Peyer's patch (tissue), 4 donors: ENCODE measurements at regions not wholly inside any gene's neighbourhood (a gene's known extent, or its start where the extent isn't known, plus 50 kb on each side); places are given as distances from the start of the nearest gene placed in this dataset.

Experiments
- DNase-seq, 3 donors: peaks; one replicate each; pipeline ENCODE4 v3.0.0-alpha.2; 2017 to 2019
- H3K27ac ChIP-seq, 4 donors: fragments of 200-600 bp; sonication (generic); one replicate each; pipeline ENCODE4 v1.5.1; 2016 to 2019
- H3K27me3 ChIP-seq, 2 donors: fragments of 200-600 bp; sonication (generic); one replicate each; pipeline ENCODE4 v1.5.1; 2019
- H3K36me3 ChIP-seq, 3 donors: fragments of 200-600 bp; sonication (generic); one replicate each; pipeline ENCODE4 v1.5.1; 2016 to 2019
- H3K4me1 ChIP-seq, 4 donors: fragments of 200-600 bp; sonication (generic); one replicate each; pipeline ENCODE4 v1.5.1; 2016 to 2019
- H3K4me3 ChIP-seq, 4 donors: fragments of 200-600 bp; sonication (generic); 1 replicate in 3 of 4; 2 replicates in 1 of 4; pipeline ENCODE4 v1.5.1; 2016 to 2019; ENCODE audit warnings: mild to moderate bottlenecking in 1 of 4
- H3K9me3 ChIP-seq, 4 donors: fragments of 200-600 bp; sonication (generic); one replicate each; pipeline ENCODE4 v1.5.1; 2016 to 2019; ENCODE audit warnings: mild to moderate bottlenecking in 1 of 4
- POLR2A ChIP-seq, 2 donors: fragments of 450-650 bp; IDR thresholded peaks; one replicate each; pipeline ENCODE4 v1.5.1; 2017; ENCODE audit warnings: antibody characterized with exemption in 2 of 2, mild to moderate bottlenecking in 2 of 2, moderate library complexity in 2 of 2
- TF ChIP-seq, protein P1 (sequence below), 6 experiments: fragments of 450-650 bp in 4 of 6; fragments of 200-600 bp in 2 of 6; sonication (generic) in 1 of 6; IDR thresholded peaks; one replicate each; pipeline ENCODE4 v1.5.1; 2017 to 2019; ENCODE audit warnings: antibody characterized with exemption in 6 of 6, mild to moderate bottlenecking in 3 of 6, moderate library complexity in 1 of 6

DNA sequence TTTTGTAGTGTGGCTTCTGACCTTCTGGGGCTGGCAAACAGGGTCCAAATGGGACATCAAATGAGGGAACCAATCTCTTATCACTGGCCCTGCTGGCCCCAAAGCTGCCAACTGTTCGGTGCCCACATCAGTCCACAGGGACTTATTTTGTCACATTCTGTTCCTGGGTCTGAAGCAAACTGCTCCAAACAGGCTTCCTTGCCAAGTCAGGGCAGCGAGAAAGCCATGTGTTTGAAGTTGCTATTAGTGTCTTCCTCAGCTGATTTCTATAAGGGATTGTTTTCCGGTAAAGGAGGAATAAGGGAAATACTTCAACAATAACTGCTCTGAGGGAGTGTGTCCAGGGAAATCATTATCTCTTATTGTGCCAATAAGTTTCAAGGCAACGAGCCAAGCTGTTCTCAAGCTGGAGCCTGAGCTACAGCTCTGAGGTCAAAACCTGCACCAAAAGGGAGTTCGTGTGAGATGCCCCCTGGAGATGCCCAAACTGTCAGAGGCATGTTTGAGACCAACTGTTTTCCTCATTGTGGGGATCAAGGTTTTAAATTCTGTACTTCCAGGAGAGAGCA is 381.4 kb upstream of the PROX1 start:
- Histone ChIP-seq H3K27ac (no peak overlapping the region), H3K9me3 (no peaks in the 10 kb centered on the region), H3K4me3 (no peak overlapping the region), H3K36me3 (no peaks in the 10 kb centered on the region), H3K27me3 (no peaks in the 10 kb centered on the region), H3K4me1 (no peaks in the 10 kb centered on the region)
- TF ChIP-seq, protein P1, sequence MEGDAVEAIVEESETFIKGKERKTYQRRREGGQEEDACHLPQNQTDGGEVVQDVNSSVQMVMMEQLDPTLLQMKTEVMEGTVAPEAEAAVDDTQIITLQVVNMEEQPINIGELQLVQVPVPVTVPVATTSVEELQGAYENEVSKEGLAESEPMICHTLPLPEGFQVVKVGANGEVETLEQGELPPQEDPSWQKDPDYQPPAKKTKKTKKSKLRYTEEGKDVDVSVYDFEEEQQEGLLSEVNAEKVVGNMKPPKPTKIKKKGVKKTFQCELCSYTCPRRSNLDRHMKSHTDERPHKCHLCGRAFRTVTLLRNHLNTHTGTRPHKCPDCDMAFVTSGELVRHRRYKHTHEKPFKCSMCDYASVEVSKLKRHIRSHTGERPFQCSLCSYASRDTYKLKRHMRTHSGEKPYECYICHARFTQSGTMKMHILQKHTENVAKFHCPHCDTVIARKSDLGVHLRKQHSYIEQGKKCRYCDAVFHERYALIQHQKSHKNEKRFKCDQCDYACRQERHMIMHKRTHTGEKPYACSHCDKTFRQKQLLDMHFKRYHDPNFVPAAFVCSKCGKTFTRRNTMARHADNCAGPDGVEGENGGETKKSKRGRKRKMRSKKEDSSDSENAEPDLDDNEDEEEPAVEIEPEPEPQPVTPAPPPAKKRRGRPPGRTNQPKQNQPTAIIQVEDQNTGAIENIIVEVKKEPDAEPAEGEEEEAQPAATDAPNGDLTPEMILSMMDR (IDR thresholded peaks at IDR 0.05) = no peak
- TF ChIP-seq POLR2A (IDR thresholded peaks at IDR 0.05) = no peak
- no peak for DNase-seq

DNA sequence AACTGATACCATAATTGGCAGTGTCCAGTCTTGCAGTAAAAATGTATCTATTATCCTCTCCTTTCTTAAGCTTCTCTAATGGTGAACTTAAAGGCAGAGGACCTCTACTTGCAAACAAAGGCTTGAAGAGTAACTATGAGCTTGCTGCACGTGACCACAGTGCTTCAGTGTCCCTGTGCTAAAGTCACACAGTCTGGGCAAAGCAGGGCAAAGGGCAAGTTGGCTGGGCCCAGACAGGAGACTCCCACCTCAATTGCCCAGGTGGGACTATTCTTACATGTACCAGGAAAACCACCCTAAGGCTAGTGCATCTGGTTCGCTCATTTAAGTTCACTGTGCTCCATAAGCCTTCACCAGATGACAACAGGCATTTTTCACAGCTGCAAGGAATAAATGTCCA is 374.2 kb upstream of the PROX1 start:
- Histone ChIP-seq H3K27me3 (no peaks in the 10 kb centered on the region), H3K27ac (no peak overlapping the region), H3K9me3 (no peaks in the 10 kb centered on the region), H3K36me3 (no peaks in the 10 kb centered on the region), H3K4me1 (no peaks in the 10 kb centered on the region), H3K4me3 (no peak overlapping the region)
- DNase-seq = no peak
- TF ChIP-seq, protein P1 (IDR thresholded peaks at IDR 0.05) = no peak
- no peak for TF ChIP-seq POLR2A (IDR thresholded peaks at IDR 0.05)

DNA sequence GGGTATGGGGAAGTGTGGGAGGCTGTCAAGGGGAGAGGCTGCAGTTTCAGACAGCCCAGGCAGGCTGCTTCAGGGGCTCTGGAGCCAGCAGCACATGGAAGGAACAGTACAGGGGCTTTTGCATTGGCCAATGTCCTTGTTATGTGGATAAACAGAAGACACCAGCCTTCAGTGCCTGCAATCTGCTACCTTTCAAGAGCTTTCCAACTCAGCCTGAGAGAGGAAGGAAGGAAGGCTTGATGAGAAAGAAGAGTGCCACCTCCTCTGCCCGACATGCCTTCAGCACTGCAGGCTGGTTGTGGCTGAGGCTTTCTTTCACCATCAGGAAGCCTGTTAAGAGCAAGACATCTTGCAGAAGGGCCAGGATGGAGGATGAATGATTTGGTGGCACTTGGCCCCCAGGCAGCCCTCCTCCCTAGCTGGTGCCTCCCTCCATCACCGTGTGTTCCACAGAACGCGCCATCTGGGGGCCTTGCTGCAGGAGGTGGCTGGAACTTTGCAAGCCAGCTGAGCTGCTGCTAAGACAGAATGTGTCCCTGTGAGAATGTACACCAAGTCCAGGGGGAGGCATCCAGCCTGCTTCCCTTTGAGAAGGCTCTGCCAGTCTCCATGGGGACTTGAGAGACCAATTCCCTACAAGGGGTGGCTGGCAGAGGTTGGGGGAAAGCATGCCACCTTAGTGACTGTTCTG is 372.4 kb upstream of the PROX1 start:
- Histone ChIP-seq H3K4me3 (no peak overlapping the region), H3K4me1 (no peaks in the 10 kb centered on the region), H3K9me3 (no peaks in the 10 kb centered on the region), H3K27me3 (no peaks in the 10 kb centered on the region), H3K36me3 (no peaks in the 10 kb centered on the region), H3K27ac (no peak overlapping the region)
- TF ChIP-seq POLR2A (IDR thresholded peaks at IDR 0.05) = no peak
- TF ChIP-seq, protein P1 (IDR thresholded peaks at IDR 0.05) = no peak
- DNase-seq = no peak

DNA sequence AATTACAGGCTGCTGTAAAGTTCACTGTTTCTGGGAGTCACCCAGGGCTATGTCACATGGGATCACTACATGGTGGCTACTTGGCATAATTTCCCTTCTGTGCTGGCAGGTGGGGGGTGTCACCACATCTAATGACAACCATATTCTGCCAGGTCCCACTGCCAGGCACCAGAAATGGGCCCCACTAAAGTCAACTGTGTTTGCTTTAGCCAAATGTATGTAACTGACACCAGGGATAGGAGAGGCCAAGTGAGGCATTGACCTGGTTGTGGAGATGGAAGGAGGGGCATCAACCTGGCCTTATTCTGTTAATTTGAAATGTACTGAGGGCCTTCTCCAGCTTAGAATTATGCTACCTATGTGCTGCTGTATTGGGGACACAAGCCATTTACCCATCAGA is 370.6 kb upstream of the PROX1 start:
- H3K27me3 ChIP-seq = no peaks in the 10 kb centered on the region
- no peak for TF ChIP-seq POLR2A (IDR thresholded peaks at IDR 0.05)
- TF ChIP-seq, protein P1 (IDR thresholded peaks at IDR 0.05) = no peak
- H3K9me3 ChIP-seq = no peaks in the 10 kb centered on the region
- no peak for DNase-seq
- H3K4me3 ChIP-seq = no peak overlapping the region
- no peaks in the 10 kb centered on the region for H3K36me3 ChIP-seq
- no peaks in the 10 kb centered on the region for H3K4me1 ChIP-seq
- H3K27ac ChIP-seq = no peak overlapping the region

DNA sequence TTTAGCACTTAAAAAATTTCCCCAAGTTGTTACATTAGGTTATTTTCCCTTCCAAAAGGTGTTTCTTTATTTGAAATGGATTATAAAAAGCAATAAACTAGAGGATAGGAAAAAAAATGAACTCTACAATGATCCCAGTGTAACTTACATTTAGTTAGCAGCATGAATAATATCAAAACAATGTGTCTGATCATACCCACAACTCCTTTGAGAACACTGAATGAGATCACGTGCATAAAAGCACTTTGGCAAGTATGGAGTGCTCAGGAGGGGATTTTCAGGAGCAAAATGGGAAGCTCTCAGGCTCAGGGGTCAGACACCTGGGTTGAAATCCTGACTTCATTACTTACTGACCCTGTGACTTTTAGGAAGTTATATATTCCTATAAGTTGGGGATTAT is 369.7 kb upstream of the PROX1 start:
- no peak for DNase-seq
- Histone ChIP-seq H3K27ac (no peak overlapping the region), H3K36me3 (no peaks in the 10 kb centered on the region), H3K4me3 (no peak overlapping the region), H3K27me3 (no peaks in the 10 kb centered on the region), H3K4me1 (no peaks in the 10 kb centered on the region), H3K9me3 (no peaks in the 10 kb centered on the region)
- TF ChIP-seq POLR2A (IDR thresholded peaks at IDR 0.05) = no peak
- TF ChIP-seq, protein P1 (IDR thresholded peaks at IDR 0.05) = no peak
